CD14-positive monocyte (primary cell): ENCODE measurements at regions not wholly inside any gene's neighbourhood (a gene's known extent, or its start where the extent isn't known, plus 50 kb on each side); places are given as distances from the start of the nearest gene placed in this dataset.

Experiments
- DNase-seq, 3 donors: peaks; one replicate each; pipeline ENCODE4 v3.0.0-alpha.2; 2011 to 2022
- H2AFZ ChIP-seq: 2 replicates; pipeline ENCODE4 v1.6.0; 2012; ENCODE audit warnings: mild to moderate bottlenecking, low read depth, low read length, inconsistent platforms; ENCODE audit not compliant: insufficient read depth, poor library complexity, severe bottlenecking
- H3K27ac ChIP-seq, 2 donors: 1 replicate in 1 of 2; 2 replicates in 1 of 2; pipeline ENCODE4 v1.5.1; 2012 to 2013; ENCODE audit warnings: low read length in 2 of 2, control low read depth in 1 of 2, inconsistent platforms in 1 of 2, low read depth in 1 of 2, mild to moderate bottlenecking in 1 of 2
- H3K27me3 ChIP-seq, 2 donors: one replicate each; pipeline versions ENCODE4 v1.6.0 to v1.6.1; 2011 to 2013; ENCODE audit warnings: low read length in 2 of 2; ENCODE audit not compliant: control insufficient read depth in 2 of 2, insufficient read depth in 2 of 2
- H3K36me3 ChIP-seq, 2 donors: replicated peaks in 1 of 2; 1 replicate in 1 of 2; 2 replicates in 1 of 2; pipeline versions ENCODE4 v1.5.1 to v1.6.1; 2012 to 2013; ENCODE audit warnings: low read length in 2 of 2, control low read depth in 1 of 2, inconsistent platforms in 1 of 2, mild to moderate bottlenecking in 1 of 2; ENCODE audit not compliant: insufficient read depth in 2 of 2, control insufficient read depth in 1 of 2
- H3K4me1 ChIP-seq, 2 donors: 1 replicate in 1 of 2; 2 replicates in 1 of 2; pipeline versions ENCODE4 v1.5.1 to v1.6.1; 2012 to 2013; ENCODE audit warnings: low read length in 2 of 2, control low read depth in 1 of 2, inconsistent platforms in 1 of 2, mild to moderate bottlenecking in 1 of 2, moderate library complexity in 1 of 2; ENCODE audit not compliant: insufficient read depth in 2 of 2, control insufficient read depth in 1 of 2
- H3K4me2 ChIP-seq: replicated peaks from 2 replicates; pipeline ENCODE3; 2012; ENCODE audit warnings: low read length, moderate library complexity, mild to moderate bottlenecking; ENCODE audit not compliant: poor library complexity, severe bottlenecking; ENCODE audit errors: extremely low read depth
- H3K4me3 ChIP-seq, 3 experiments: fragments of 200-600 bp in 1 of 3; sonication (generic) in 1 of 3; replicated peaks in 1 of 3; 1 replicate in 2 of 3; 2 replicates in 1 of 3; pipeline ENCODE4 v1.5.1; 2011 to 2013; ENCODE audit warnings: low read length in 3 of 3, mild to moderate bottlenecking in 3 of 3, control low read depth in 2 of 3, low read depth in 2 of 3, inconsistent platforms in 1 of 3, moderate library complexity in 1 of 3
- H3K79me2 ChIP-seq: 2 replicates; pipeline ENCODE4 v1.6.0; 2012; ENCODE audit warnings: mild to moderate bottlenecking, control low read depth, inconsistent platforms, low read length, moderate library complexity; ENCODE audit not compliant: insufficient read depth
- H3K9ac ChIP-seq: 2 replicates; pipeline ENCODE4 v1.6.0; 2017; ENCODE audit warnings: low read length, mild to moderate bottlenecking; ENCODE audit not compliant: insufficient read depth, poor library complexity, severe bottlenecking
- H3K9me3 ChIP-seq, 2 donors: replicated peaks in 1 of 2; 1 replicate in 1 of 2; 2 replicates in 1 of 2; pipeline versions ENCODE4 v1.5.1 to v1.6.1; 2012 to 2013; ENCODE audit warnings: low read length in 2 of 2, control low read depth in 1 of 2; ENCODE audit not compliant: control insufficient read depth in 1 of 2, insufficient read depth in 1 of 2
- H4K20me1 ChIP-seq: 2 replicates; pipeline ENCODE4 v1.6.0; 2012; ENCODE audit warnings: mild to moderate bottlenecking, low read length, control low read depth, moderate library complexity; ENCODE audit not compliant: insufficient read depth
- H3K27ac Mint-ChIP-seq, 7 donors: one replicate each; pipeline ENCODE4 v1.8.0; 2020; ENCODE audit warnings: mild to moderate bottlenecking in 7 of 7, mixed read lengths in 7 of 7, moderate library complexity in 6 of 7, inconsistent platforms in 2 of 7
- H3K27me3 Mint-ChIP-seq, 3 donors: one replicate each; pipeline ENCODE4 v1.8.0; 2021 to 2022; ENCODE audit warnings: low read depth in 3 of 3, mild to moderate bottlenecking in 3 of 3, mixed read lengths in 3 of 3, moderate library complexity in 3 of 3, inconsistent platforms in 1 of 3
- H3K36me3 Mint-ChIP-seq, 2 donors: one replicate each; pipeline ENCODE4 v1.8.0; 2020; ENCODE audit warnings: mixed read lengths in 2 of 2, inconsistent platforms in 1 of 2, mild to moderate bottlenecking in 1 of 2
- H3K4me1 Mint-ChIP-seq: one replicate; pipeline ENCODE4 v1.8.0; 2020; ENCODE audit warnings: mild to moderate bottlenecking, mixed read lengths
- H3K4me3 Mint-ChIP-seq, 2 donors: one replicate each; pipeline ENCODE4 v1.8.0; 2020; ENCODE audit warnings: mild to moderate bottlenecking in 2 of 2, mixed read lengths in 2 of 2, moderate library complexity in 1 of 2
- H3K9me3 Mint-ChIP-seq, 7 donors: one replicate each; pipeline ENCODE4 v1.8.0; 2020 to 2022; ENCODE audit warnings: mixed read lengths in 7 of 7, mild to moderate bottlenecking in 6 of 7, moderate library complexity in 6 of 7, inconsistent platforms in 2 of 7
- CTCF ChIP-seq: fragments of 200-600 bp; IDR thresholded peaks from one replicate; pipeline ENCODE4 v1.8.0; 2022; ENCODE audit warnings: antibody characterized with exemption, mild to moderate bottlenecking
- whole genome bisulfite sequencing: methylation state at CpG from one replicate; pipeline ENCODE4 v1.1.5; 2013; ENCODE audit warnings: missing lambda C conversion rate; ENCODE audit not compliant: insufficient coverage; 5-methylcytosine and 5-hydroxymethylcytosine counted together
- intact Hi-C, 2 donors: fragments of 100-400 bp; cut with micrococcal nuclease; formaldehyde crosslinking; loops; one replicate each; pipeline versions ENCODE4 v1.15.0 to v1.15.1; 2023

DNA sequence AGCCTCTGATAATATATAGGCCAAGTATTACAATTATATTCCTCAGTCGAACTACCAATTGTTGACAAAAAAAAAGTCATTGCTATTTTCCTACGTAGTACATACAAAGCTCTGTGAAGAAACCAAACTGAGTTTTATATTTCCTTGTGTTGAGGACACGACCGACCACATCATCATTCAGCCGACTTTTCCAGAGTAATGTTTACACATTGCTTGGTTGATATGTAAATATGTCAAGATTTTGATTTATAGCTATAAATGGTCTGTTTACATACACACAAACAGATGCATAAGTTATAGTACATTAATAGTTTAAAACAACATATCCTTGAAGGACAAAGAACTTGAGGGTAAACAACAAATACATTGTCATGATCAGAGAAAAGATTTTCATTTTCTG, 121.5 kb downstream of the CRPPA start:
- no peak for DNase-seq
- Mint-ChIP-seq H3K36me3 (no peaks in the 10 kb centered on the region), H3K9me3 (peaks cover 0 to 5% (median 0%) of the 10 kb centered on the region in 7 donors), H3K27ac (no peak overlapping the region), H3K27me3 (no peaks in the 10 kb centered on the region), H3K4me1 (no peaks in the 10 kb centered on the region), H3K4me3 (no peak overlapping the region)
- no peak for TF ChIP-seq CTCF
- Histone ChIP-seq H3K4me1 (no peaks in the 10 kb centered on the region), H3K4me3 (no peak overlapping the region), H3K27ac (no peak overlapping the region), H3K9ac (no peak overlapping the region), H3K79me2 (no peaks in the 10 kb centered on the region), H3K9me3 (no peaks in the 10 kb centered on the region), H3K27me3 (no peaks in the 10 kb centered on the region), H3K4me2 (no peak overlapping the region), H4K20me1 (no peaks in the 10 kb centered on the region), H2AFZ (no peak overlapping the region), H3K36me3 (no peaks in the 10 kb centered on the region)
- intact Hi-C loops, result no loop called here
- WGBS, result no CpG with 5 or more reads among the region's 5 CpGs

- Mint-ChIP-seq H3K36me3 (no peaks in the 10 kb centered on the region), H3K27me3 (peaks cover 0 to 2% (median 0%) of the 10 kb centered on the region in 3 donors), H3K9me3 (peaks cover 0 to 3% (median 0%) of the 10 kb centered on the region in 7 donors), H3K27ac (no peak overlapping the region), H3K4me3 (no peak overlapping the region), H3K4me1 (no peaks in the 10 kb centered on the region)
- Histone ChIP-seq H3K9ac (no peak overlapping the region), H3K27me3 (no peaks in the 10 kb centered on the region), H3K4me3 (no peak overlapping the region), H3K4me1 (no peaks in the 10 kb centered on the region), H2AFZ (no peak overlapping the region), H3K9me3 (no peaks in the 10 kb centered on the region), H3K79me2 (no peaks in the 10 kb centered on the region), H4K20me1 (no peaks in the 10 kb centered on the region), H3K36me3 (no peaks in the 10 kb centered on the region), H3K4me2 (no peak overlapping the region), H3K27ac (no peak overlapping the region)
- DNase-seq, result no peak
- intact Hi-C loops, result no loop called here
- TF ChIP-seq CTCF, result no peak
These were observed 123.1 kb downstream of the CRPPA start for GRCh38 chr7:16298221-16298620.
